Right ventricle myocardium inferior (tissue), 1 donor: ENCODE measurements at regions not wholly inside any gene's neighbourhood (a gene's known extent, or its start where the extent isn't known, plus 50 kb on each side); places are given as distances from the start of the nearest gene placed in this dataset.

Experiments used
- ATAC-seq: fragments of 200-7000 bp; cut with Tn5 transposase; one replicate; pipeline ENCODE4 v1.9.1; 2020; ENCODE audit warnings: mild to moderate bottlenecking, moderate library complexity
- DNase-seq: peaks from one replicate; pipeline ENCODE4 v3.0.0; 2021; ENCODE audit errors: missing footprints
- intact Hi-C: fragments of 100-400 bp; cut with DNase I; formaldehyde crosslinking; loops from one replicate; pipeline ENCODE4 v1.11.0; 2022
- donor health status: DM: no; HTN: yes; CAD: no; lungs with severe emphysema.

DNA sequence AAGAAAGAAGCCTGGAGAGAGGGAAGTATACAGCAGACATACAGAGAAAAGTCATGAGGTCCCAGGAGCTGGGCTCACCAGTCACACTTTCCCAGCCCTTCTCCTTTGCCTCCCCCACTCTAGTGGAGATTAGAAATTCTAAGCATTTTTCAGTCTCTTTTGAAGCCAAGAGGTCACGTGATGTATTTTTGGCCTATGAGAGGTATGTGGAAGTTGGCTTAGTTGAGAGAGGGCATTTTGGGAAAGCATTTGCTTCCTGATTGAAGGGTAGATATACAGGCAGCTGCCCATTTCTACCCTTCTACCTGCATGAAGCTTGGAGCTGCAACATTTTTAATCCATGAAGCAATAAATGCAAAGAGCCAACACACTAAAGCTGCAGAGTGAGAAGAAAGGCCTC, 106.0 kb upstream of the TNFAIP3 start:
- no peak for ATAC-seq
- no peak for DNase-seq
- intact Hi-C loops, result no loop called here

DNA sequence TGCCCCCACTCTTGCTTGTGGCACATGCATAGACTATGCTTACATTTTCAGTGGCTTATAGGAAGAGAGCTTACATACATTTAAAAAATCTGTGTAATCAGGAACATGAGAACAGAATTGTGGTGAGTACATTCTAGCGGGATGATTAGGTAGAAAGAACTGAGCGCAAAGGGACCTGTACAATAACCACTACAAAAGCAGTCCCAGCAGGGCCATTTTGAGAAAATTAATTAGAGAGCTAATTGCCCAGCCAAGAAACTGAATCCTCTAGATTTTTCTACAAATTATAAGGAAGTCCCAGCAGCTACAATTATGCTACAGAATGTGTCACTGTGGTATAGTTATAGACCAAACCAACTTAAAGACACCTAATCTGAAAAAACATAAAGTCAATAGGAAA, 105.6 kb upstream of the TNFAIP3 start:
- intact Hi-C loops, result no loop called here
- DNase-seq, result no peak
- no peak for ATAC-seq

DNA sequence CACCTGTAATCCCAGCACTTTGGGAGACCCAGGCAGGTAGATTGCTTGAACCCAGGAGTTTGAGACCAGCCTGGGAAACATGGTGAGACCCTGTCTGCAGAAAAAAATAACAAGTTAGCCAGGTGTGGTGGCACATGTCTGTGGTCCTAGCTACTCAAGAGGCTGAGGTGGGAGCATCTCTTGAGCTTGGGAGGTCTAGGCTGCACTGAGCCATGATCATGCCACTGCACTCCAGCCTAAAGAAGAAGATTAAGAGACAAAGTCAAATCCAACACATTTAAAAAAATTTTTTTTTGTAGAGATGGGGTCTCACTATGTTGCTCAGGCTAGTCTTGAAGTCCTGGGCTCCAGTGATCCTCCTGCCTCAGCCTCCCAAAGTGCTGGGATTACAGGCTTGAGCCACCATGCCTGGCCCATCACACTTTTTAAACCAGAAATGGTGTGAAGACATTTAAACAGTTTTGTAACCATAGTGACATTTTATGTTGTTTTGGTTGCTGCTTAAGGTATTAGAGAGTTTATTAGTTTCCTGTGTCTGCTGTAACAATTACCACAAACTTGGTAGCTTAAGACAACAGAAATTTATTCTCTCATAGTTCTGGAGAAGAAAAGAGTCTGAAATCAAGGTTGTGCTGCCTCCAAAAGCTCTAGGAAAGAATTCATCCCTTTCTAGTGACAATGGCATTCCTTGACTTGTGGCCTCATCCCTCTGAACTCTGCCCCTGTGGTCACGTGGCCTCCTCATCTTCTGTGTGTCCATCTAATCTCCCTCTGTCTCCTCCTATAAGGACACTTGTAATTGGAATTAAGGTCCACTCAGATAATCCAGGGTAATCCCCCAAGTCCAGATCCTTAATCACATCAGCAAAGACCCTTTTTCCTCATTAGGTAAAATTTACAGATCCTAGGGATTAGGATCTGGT, 104.6 kb upstream of the TNFAIP3 start:
- intact Hi-C loops, result no loop called here
- no peak for ATAC-seq

DNA sequence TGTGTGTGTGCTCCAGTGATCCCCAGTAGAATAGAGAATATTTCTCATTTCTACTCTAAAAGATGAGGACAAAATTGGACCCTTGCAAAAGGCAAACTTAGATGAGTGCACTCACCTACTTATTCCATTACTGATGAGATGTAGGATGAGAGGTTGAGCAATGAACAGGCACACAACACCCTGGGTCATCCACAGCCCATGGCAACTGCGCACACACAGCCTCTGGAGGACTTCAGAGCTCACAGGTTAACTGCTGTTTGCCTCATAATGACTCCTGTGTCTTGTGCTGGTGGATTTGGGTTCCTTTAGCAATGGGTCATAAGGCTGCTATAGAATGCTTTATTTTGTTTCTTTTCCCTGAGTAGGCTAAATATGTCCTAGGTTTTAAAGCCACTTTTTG, 103.6 kb upstream of the TNFAIP3 start:
- no peak for DNase-seq
- ATAC-seq, result no peak
- intact Hi-C loops, result no loop called here

More for the DNA sequence above, 104.6 kb upstream of the TNFAIP3 start:
- DNase-seq, result no peak

DNA sequence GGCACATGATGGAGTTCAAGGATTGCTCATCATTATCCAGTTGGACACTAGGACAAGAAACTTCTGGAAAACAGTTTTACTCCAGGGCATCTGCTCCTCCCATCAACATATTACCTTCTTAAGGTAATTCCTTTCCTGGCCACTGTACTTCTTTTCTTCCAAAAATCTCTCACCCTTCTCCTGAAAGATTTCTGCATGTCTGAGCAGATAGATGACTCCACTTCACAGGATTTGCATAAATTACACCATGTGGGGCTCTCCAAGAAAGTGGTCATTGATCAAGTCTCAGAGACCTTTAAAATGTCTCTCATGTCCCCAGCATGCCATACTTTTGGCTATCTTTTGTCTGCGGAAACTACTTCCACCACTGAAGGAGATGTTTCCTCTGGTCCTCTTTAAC, 103.2 kb upstream of the TNFAIP3 start:
- DNase-seq, result no peak
- intact Hi-C loops, result no loop called here
- no peak for ATAC-seq

DNA sequence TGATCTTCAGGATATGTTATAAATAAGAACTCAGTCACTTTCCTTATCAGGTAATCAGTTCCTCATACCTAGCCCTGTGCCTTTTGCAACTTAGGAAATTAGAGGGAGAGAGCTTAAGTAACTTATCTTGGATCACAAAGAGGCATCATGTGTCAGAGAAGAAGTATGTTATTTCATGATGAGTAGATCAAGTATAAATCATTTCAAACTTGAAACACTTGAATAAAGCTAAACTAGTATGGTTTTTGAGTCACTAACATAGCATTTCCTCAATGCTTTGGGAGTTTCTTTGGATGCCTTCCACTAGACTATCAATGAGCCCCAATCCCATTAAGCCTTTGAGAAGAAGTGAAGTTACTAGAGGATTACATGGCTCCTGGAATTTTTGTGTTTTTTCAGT, 102.6 kb upstream of the TNFAIP3 start:
- intact Hi-C loops, result no loop called here
- DNase-seq (no peak), ATAC-seq (no peak)

DNA sequence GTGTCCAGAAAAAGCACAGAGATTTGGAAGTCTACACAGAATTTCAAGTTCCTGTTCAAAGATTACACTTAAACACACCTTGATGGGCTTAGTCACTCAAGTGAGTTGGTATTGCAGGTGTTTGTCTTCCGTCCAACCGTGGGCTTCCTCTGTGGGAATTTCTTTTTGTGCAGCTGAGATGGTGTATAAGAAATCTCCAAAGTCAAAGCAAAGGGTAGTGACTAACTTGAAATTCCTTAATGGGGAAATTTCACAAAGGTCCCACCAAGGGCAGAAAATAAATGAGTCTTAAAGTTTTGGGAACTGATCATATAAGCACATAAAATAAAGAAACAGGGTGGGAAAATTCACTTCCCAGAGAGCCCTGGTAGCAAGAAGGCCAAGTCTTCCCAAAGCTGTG, 102.0 kb upstream of the TNFAIP3 start:
- no peak for ATAC-seq
- no peak for DNase-seq
- intact Hi-C loops, result no loop called here

DNA sequence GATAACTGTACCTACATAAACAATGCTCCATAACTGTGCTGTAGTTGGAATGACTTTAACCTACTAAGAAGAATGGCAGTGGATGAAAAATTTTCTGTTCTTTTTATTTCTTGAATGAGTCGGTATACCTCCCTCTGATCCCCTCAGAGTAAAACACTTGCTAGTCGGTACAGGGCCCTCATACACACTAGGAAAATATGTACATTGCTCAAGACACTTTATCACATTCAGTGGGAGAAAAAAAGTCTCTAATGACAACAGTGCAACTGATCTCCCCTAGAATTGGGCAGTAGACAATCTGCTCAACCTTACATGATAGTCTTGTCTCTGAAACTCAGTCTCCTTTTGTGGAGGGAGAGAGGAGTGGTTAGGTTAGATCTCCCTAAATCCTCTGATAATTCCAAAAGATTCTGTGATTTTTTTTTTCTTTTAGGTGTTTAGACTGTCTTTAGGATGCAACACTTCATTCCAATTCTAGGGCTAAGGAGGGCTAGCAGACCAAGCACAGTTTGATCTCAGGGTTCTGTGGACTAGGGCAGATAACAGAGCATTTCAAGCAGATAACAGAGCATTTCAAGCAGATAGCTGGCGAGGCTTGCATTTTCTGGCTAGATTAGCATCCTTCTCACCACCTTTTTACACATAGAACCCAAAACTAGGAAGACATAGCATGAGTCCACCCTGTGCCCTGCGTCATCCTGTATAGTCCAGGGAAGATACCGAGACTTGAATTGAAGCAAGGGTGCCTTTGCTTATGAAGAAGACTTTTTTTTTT, 100.3 kb upstream of the TNFAIP3 start:
- no peak for DNase-seq
- no peak for ATAC-seq
- intact Hi-C loops, result no loop called here

DNA sequence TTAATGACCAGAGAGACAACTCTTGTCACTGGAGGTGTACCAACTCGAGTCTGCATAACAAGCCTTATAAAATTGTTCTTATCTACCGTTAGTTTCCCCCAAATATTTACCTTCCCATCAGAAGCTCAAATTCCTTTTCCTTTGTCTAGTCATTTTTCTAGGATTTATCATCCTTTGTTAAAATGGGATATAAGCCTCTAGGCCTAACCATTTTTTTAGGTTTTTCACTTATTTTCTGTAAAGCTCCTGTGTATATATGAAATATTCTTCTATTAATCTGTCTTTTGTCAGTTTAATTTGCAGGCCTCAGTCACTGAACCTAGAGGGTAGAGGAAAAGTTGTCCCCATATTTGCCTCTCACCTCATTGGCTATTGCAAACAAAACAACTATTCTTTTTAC, 99.6 kb upstream of the TNFAIP3 start:
- intact Hi-C loops, result no loop called here
- ATAC-seq (no peak), DNase-seq (no peak)

DNA sequence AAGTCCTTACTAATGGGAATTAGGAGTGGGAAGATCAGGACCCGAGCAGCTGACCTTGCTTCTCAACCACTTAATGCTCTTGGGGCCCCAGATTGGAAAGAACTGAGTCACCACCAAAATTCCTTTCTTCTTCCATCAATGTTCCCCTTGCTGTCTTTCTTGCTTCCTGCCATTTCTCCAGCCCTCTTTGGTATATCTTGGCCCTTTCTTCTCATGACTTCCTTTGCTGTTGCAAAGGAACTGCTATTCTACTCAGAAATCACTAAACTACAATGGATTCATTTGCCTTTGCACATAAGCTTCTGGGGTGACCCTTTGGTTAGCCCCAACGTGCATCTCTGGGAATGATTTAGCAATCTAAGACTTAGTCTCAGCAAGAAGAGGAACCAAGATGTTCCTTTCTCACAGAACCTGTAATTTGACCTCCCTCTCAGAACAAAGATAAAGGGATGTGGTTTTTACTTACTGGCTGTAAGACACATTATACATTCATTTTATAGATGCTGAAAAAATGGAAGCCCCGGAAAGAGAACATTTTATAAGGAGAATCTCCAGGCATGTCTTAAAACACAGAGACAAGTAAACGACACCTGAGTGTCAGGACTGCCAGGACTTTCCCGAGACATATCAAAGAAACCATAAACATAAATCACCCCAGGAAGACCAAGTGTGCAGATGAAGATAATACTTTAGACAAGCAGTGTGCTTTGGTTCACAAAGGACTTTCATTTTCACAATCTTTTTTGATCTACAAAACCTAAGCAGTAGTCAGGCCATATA, 99.0 kb upstream of the TNFAIP3 start:
- intact Hi-C loops, result loop anchor here (1.0 kb wide), 1 partner anchor 11 kb away; no protein-coding TSS in a partner anchor
- no peak for ATAC-seq
- DNase-seq, result no peak

DNA sequence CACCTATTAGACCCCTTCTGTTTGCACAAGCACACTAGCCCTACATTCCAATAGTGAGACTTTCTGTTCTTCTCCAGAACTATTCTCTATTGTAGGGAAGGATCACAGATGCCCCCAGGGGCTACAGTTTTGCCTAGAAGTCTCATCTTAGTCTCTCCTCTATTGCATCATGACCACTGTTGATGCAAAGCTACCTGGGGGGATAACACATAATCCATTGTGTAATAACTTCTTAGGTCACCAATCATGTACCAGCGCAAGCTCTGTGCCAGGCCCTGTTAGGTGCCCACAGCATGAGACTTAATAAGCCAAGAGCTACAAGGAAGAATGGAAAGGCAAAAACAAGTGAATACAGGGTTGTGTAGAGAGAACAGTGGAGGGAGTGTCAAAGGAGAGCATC, 98.1 kb upstream of the TNFAIP3 start:
- ATAC-seq (no peak), DNase-seq (no peak)
- intact Hi-C loops, result loop anchor here (1.0 kb wide), 1 partner anchor 12 kb away; no protein-coding TSS in a partner anchor

DNA sequence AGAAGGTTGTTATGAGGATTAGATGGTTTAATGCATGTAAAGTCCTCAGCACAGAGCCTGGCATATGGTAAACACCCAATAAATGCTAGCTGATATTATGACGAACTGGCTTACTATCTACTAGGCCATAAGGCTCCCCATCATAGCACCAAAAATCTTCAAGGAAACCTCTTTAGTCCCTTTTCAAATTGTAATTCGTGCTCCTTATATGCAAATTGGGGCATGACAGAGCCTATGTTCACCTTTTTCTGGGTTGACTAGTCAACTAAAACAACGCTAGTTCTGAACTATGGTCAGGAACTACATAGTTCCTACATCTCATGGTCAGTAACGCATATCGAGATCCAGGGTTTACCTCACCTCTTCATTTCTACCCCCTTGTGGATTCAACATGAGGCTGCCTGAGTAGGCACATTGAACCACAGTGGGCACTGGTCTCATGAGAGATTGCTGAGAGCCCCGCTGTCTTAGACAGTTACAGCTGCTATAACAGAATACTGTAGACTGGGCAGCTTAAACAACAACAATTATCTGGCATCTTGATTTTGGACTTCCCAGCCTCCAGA, 97.2 kb upstream of the TNFAIP3 start:
- ATAC-seq (no peak), DNase-seq (no peak)
- intact Hi-C loops, result no loop called here

DNA sequence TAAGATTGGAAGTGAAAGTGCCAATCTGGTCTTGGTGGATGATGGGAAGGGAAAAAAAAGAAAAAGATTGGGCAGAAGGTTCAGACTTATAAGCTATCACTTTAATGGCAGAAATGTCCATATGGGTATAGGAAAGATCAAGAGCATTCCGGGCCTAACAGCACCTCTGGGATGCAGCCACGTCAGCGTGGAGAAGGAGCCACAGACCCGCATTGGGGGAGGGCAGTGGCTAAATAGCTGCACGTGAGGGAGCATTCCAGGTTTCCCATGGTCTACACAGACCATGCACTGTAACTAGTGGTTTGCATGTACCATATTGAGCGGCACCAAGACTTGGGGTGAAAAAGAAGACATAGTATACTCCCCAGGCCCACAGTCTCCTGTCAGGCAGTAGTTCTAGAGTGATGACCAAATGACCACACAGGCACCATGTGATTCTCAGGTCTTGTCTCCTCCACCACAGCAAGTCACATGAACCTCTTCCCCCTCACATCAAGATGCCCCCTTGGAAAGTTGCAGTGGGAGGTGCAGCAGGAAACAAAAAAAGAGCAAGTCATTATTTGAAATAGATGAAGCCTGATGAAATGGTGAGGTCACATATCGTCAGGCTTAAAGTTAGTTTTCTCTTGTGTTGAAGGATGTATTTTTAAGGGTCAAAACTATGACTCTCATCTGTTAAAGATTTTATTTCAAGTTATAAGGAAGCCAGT, 94.4 kb upstream of the TNFAIP3 start:
- intact Hi-C loops, result no loop called here
- DNase-seq (no peak), ATAC-seq (no peak)

DNA sequence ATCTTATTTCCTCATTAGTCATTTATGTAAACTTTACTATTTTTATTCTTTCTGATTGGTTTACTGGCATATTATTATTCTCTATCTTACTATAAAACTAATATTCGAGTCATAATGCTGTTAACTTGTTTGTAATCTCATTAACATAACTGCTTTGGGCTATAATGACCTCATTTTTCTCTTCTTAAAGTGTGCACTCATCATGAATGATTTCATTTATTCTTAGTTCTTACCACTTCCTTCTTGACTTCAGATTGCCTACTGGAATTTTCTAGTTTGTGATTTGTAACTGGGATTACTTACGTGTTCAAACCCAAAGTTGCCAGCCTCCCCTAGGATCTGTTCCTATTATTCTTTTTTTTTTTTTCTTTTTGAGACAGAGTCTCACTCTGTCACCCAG, 91.8 kb upstream of the TNFAIP3 start:
- ATAC-seq, result no peak
- no peak for DNase-seq
- intact Hi-C loops, result no loop called here

DNA sequence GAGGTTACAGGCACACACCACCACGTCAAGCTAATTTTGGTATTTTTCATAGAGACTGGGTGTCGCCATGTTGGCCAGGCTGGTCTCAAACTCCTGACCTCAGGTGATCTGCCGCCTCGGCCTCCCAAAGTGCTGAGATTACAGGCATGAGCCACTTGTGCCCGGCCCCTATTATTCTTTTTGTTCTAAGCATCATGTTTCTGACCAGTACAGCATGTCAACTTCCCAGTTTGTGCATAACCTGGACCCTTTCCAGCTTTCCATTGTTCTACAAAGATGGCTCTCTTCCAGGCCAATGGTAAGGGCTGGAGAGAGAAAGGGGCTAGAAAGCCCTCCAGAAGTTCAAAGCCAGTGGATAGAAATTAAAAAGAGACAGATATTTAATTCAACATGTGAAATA, 91.3 kb upstream of the TNFAIP3 start:
- peak; percentile 61 for DNase-seq

DNA sequence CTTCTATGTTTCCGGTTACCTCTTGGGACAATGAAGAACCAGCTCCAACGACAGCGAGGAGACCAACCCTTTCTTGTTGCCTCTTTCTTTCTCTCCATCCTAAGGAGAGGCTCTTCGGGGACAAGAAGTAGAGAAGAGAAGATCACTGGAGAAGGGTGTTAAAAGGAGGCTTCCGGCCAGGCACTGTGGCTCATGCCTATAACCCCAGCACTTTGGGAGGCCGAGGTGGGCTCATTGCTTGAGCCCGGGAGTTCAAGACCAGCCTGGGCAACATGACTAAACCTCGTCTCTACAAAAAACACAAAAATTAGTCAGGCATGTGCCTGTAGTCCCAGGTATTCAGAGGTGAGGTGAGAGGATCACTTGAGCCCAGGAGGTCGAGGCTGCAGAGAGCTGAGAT, 90.8 kb upstream of the TNFAIP3 start:
- intact Hi-C loops, result no loop called here
- ATAC-seq, result no peak
- DNase-seq, result no peak

More for the DNA sequence above, 91.3 kb upstream of the TNFAIP3 start:
- intact Hi-C loops, result no loop called here
- peak; percentile 37 for ATAC-seq

DNA sequence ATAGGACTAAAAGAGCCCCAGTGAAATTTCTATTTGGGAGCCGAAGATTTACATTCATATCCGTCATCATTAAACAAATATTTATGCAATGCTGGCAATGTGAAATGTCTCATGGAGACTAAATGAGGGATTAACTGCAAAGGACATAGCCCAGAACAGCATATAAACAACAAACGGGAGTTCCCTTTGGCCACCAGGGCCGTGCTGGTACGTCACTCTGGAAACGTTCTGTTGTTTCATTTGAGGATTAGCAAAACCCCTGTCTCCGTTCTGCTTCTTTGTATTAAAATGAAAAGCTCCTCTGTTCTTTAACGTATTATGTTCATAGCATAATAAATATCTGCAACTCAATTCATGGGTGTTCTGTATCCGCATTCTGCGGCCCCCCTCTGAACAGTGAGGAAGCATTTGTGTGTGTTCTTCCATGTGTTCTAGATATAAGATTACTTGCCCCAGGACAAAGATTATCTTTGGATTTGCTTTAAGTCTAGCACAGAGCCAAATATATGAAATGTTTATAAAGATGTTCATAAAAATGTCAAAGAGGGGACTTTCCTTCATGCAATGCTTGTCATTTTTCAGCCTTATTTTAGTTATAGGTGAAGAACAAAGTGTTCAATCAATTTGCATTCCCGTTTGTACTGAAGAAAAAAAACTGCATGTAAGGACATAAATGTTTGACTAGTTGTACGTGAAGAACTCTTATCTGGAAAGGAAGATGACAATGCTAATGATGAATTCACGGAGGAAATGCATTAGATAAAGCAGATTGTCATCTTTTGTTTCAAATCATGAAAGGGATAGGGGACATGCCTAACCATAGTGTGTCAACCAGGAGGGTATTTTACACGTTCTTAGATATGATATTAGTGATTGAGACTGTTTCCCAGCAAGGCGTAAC, 90.0 kb upstream of the TNFAIP3 start:
- intact Hi-C loops, result no loop called here
- no peak for ATAC-seq
- no peak for DNase-seq
